ENCODE measurements at regions not wholly inside any gene's neighbourhood (a gene's known extent, or its start where the extent isn't known, plus 50 kb on each side); places are given as distances from the start of the nearest gene placed in this dataset.

DNA sequence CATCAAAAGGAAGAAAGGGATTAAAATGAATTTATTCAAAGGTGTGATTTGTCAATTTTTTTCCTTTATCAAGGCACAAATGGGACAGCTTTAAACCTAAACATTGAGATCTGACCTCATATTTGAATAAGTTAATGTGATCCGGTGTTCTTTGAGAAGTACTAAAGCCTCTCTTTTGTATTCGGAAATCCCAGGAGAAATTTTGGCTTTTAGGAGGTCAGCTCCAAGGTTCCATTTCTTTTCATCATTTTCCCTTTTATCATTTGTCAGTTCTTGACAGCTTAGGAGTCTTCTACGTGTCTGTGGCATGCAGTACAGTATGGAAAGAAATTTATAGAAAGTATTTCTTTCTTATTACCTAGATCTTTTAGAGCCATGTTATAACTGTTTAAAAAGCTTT, 873.4 kb upstream of the CDH8 start:
- DNase-seq (ENCODE audit: insufficient read length, low spot score, missing footprints) = no peak
- no peaks in the 10 kb centered on the region for H3K27me3 ChIP-seq (ENCODE audit: insufficient read depth, low read length)
- H3K36me3 ChIP-seq (ENCODE audit: insufficient read depth, low read length) = no peaks in the 10 kb centered on the region
- H4K20me1 ChIP-seq (ENCODE audit: insufficient read depth, low read length) = no peaks in the 10 kb centered on the region
- H3K4me2 ChIP-seq (ENCODE audit: insufficient read depth, low read length) = no peak overlapping the region
- no peaks in the 10 kb centered on the region for H3K4me1 ChIP-seq (ENCODE audit: insufficient read depth, low read length)
- no peak overlapping the region for H3K27ac ChIP-seq (ENCODE audit: low read depth, low read length)
- TF ChIP-seq, protein P1, sequence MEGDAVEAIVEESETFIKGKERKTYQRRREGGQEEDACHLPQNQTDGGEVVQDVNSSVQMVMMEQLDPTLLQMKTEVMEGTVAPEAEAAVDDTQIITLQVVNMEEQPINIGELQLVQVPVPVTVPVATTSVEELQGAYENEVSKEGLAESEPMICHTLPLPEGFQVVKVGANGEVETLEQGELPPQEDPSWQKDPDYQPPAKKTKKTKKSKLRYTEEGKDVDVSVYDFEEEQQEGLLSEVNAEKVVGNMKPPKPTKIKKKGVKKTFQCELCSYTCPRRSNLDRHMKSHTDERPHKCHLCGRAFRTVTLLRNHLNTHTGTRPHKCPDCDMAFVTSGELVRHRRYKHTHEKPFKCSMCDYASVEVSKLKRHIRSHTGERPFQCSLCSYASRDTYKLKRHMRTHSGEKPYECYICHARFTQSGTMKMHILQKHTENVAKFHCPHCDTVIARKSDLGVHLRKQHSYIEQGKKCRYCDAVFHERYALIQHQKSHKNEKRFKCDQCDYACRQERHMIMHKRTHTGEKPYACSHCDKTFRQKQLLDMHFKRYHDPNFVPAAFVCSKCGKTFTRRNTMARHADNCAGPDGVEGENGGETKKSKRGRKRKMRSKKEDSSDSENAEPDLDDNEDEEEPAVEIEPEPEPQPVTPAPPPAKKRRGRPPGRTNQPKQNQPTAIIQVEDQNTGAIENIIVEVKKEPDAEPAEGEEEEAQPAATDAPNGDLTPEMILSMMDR (IDR thresholded peaks at IDR 0.05; ENCODE audit: extremely low read depth, low read depth, low read length) = no peak
- H3K4me3 ChIP-seq (ENCODE audit: insufficient read depth, low read length) = no peak overlapping the region
- no peak overlapping the region for H2AFZ ChIP-seq (ENCODE audit: low read length)
- no peaks in the 10 kb centered on the region for H3K79me2 ChIP-seq (ENCODE audit: insufficient read depth, low read length)
- peaks cover 2% of the 10 kb centered on the region for H3K9me3 ChIP-seq (ENCODE audit: low read depth, low read length)

DNA sequence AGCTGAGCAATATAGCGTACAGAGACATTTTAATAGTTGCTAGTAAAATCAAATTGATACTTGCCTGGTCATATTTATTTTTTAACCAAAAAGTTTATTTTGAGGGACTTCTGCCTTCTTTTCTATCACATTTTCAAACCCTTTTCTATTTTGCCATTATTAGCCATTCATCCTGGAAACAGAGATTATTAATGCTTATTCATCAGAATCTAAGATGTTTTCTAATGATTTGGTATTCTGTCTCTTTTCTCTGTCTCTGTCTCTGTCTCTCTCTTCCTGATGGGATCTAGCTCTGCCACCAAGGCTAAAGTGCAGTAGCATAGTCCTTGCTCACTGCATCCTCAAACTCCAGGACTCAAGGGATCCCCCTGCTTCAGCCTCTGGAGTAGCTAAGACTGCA, 871.3 kb upstream of the CDH8 start:
- no peaks in the 10 kb centered on the region for H3K4me1 ChIP-seq (ENCODE audit: insufficient read depth, low read length)
- no peak overlapping the region for H3K27ac ChIP-seq (ENCODE audit: low read depth, low read length)

DNA sequence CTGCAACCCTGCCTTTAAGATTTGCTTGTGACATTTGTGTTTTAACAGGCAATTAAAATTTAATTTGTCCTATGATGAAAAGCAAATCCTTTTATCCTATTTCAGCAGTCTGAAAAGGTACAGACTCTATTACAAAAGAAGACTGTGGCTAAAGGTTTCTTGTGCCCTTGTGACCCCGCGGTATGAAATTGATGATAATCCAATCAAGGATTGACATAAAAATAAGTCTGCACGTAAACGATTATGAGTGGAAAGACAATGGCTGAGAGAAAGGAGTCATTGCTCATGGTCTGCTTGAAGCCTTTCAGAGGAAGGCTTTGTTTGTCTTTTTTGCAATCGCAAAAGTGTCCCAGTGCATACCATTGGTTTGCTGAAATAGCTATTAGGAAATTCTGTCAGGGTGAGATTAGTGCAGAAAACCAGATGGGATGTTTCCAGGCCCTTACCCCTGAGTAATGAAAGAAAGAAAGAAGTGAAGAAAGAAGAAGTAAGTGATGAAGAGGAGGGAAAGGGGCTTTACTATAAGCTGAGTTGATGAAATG, 867.8 kb upstream of the CDH8 start:
- TF ChIP-seq, protein P1 (IDR thresholded peaks at IDR 0.05; ENCODE audit: extremely low read depth, low read depth, low read length) = no peak
- no peak overlapping the region for H3K4me2 ChIP-seq (ENCODE audit: insufficient read depth, low read length)

More for the DNA sequence above, 871.3 kb upstream of the CDH8 start:
- Histone ChIP-seq H3K4me2 (ENCODE audit: insufficient read depth, low read length) (no peak overlapping the region), H3K79me2 (ENCODE audit: insufficient read depth, low read length) (no peaks in the 10 kb centered on the region), H3K4me3 (ENCODE audit: insufficient read depth, low read length) (no peak overlapping the region), H3K9me3 (ENCODE audit: low read depth, low read length) (peaks cover 2% of the 10 kb centered on the region), H2AFZ (ENCODE audit: low read length) (no peak overlapping the region), H4K20me1 (ENCODE audit: insufficient read depth, low read length) (no peaks in the 10 kb centered on the region), H3K27me3 (ENCODE audit: insufficient read depth, low read length) (no peaks in the 10 kb centered on the region), H3K36me3 (ENCODE audit: insufficient read depth, low read length) (no peaks in the 10 kb centered on the region)
- no peak for DNase-seq (ENCODE audit: insufficient read length, low spot score, missing footprints)
- TF ChIP-seq, protein P1 (IDR thresholded peaks at IDR 0.05; ENCODE audit: extremely low read depth, low read depth, low read length) = no peak

DNA sequence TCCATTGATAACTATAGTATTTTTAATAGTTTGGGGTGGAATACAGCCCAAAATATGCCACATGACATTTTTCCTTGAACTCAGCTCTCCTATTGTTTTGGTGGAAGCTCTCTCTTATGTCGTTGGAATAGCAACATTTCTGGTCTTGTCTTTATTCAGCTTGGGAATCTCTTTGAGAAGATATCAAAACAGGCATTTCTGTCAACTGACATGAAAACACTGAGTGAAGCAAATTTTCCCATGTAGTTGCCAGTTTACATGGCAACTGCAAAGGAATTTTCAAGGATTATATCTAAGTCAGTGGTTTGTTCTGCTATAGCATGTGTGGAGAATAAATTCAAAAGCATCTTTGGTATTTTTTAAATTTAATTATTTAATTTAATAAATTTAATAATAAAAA, 863.5 kb upstream of the CDH8 start:
- peaks cover 2% of the 10 kb centered on the region for H3K9me3 ChIP-seq (ENCODE audit: low read depth, low read length)
- H3K27ac ChIP-seq (ENCODE audit: low read depth, low read length) = no peak overlapping the region
- no peaks in the 10 kb centered on the region for H4K20me1 ChIP-seq (ENCODE audit: insufficient read depth, low read length)
- no peak for DNase-seq (ENCODE audit: insufficient read length, low spot score, missing footprints)
- no peaks in the 10 kb centered on the region for H3K36me3 ChIP-seq (ENCODE audit: insufficient read depth, low read length)
- H3K4me2 ChIP-seq (ENCODE audit: insufficient read depth, low read length) = no peak overlapping the region
- H3K4me1 ChIP-seq (ENCODE audit: insufficient read depth, low read length) = no peaks in the 10 kb centered on the region
- TF ChIP-seq, protein P1 (IDR thresholded peaks at IDR 0.05; ENCODE audit: extremely low read depth, low read depth, low read length) = no peak
- H3K27me3 ChIP-seq (ENCODE audit: insufficient read depth, low read length) = no peaks in the 10 kb centered on the region
- H3K79me2 ChIP-seq (ENCODE audit: insufficient read depth, low read length) = no peaks in the 10 kb centered on the region
- H3K4me3 ChIP-seq (ENCODE audit: insufficient read depth, low read length) = no peak overlapping the region
- no peak overlapping the region for H2AFZ ChIP-seq (ENCODE audit: low read length)

More for the DNA sequence above, 867.8 kb upstream of the CDH8 start:
- no peak overlapping the region for H3K4me3 ChIP-seq (ENCODE audit: insufficient read depth, low read length)
- H3K9me3 ChIP-seq (ENCODE audit: low read depth, low read length) = peaks cover 2% of the 10 kb centered on the region
- H3K27me3 ChIP-seq (ENCODE audit: insufficient read depth, low read length) = no peaks in the 10 kb centered on the region
- no peaks in the 10 kb centered on the region for H4K20me1 ChIP-seq (ENCODE audit: insufficient read depth, low read length)
- no peak overlapping the region for H2AFZ ChIP-seq (ENCODE audit: low read length)
- no peaks in the 10 kb centered on the region for H3K4me1 ChIP-seq (ENCODE audit: insufficient read depth, low read length)
- H3K27ac ChIP-seq (ENCODE audit: low read depth, low read length) = no peak overlapping the region
- no peak for DNase-seq (ENCODE audit: insufficient read length, low spot score, missing footprints)
- no peaks in the 10 kb centered on the region for H3K36me3 ChIP-seq (ENCODE audit: insufficient read depth, low read length)
- H3K79me2 ChIP-seq (ENCODE audit: insufficient read depth, low read length) = no peaks in the 10 kb centered on the region

Measured in osteoblast (primary cell).